ENCODE measurements at regions not wholly inside any gene's neighbourhood (a gene's known extent, or its start where the extent isn't known, plus 50 kb on each side); places are given as distances from the start of the nearest gene placed in this dataset.

- TF ChIP-seq CTCF (IDR thresholded peaks at IDR 0.05): no peak
- no peak overlapping the region for H3K27ac ChIP-seq
Measured at GRCh38 chr16:64144617-64145016, 977.2 kb downstream of the CDH11 start.

DNA sequence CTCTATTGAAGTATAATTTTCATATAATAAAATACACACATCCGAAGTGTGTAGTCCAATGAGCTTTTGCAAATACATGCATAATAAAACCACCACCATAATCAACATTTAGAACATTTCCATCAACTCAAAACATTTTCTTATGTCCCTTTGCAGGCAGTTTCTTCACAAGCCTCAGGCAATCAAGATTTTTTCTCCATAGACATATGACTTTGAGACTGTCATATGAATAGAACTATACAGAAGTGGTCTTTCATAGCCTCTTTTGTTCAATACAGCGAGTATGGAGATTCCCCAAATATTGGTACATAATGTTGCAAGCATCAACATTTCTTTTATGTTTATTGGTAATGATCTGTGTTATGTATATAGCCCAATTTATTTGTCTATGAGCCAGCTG is 983.2 kb downstream of the CDH11 start:
- Histone ChIP-seq H3K36me3 (no peaks in the 10 kb centered on the region), H3K27me3 (no peaks in the 10 kb centered on the region), H3K4me1 (no peaks in the 10 kb centered on the region), H3K9me3 (no peaks in the 10 kb centered on the region), H3K4me3 (no peak overlapping the region), H3K9ac (ENCODE audit: low read depth in 2 of 2, low read length in 2 of 2) (no peak overlapping the region), H3K27ac (no peak overlapping the region)
- intact Hi-C loops (cut with DNase I): no loop called here
- TF ChIP-seq CTCF (IDR thresholded peaks at IDR 0.05): no peak
- no peak for DNase-seq

More at GRCh38 chr16:64144617-64145016, 977.2 kb downstream of the CDH11 start:
- no peaks in the 10 kb centered on the region for H3K27me3 ChIP-seq
- H3K9ac ChIP-seq (ENCODE audit: low read depth in 2 of 2, low read length in 2 of 2): no peak overlapping the region
- DNase-seq: no peak
- no peaks in the 10 kb centered on the region for H3K36me3 ChIP-seq
- intact Hi-C loops (cut with DNase I): no loop called here
- H3K4me3 ChIP-seq: no peak overlapping the region
- no peaks in the 10 kb centered on the region for H3K9me3 ChIP-seq
- H3K4me1 ChIP-seq: no peaks in the 10 kb centered on the region

- H3K9me3 ChIP-seq: no peaks in the 10 kb centered on the region
Measured at GRCh38 chr16:64138006-64138405, 983.9 kb downstream of the CDH11 start.

DNA sequence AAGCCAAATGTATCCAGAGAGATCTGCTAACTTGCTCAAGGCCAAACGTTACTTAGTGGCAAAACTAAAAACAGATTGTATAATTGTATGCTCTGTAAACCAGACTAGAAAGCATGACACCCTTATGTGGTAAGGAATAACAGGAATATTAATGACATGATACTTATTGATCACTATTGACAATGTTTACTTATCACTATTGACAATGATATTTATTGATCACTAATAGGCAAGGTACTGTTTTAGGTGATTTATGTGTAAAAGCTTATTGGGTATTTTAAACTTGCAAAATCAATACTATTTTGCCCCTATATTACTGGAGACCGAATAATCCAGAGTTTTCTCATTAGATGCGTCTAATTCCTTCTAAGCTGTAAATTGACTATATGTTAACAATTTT is 985.1 kb downstream of the CDH11 start:
- Histone ChIP-seq H3K4me1 (no peaks in the 10 kb centered on the region), H3K36me3 (no peaks in the 10 kb centered on the region), H3K27me3 (no peaks in the 10 kb centered on the region), H3K9me3 (no peaks in the 10 kb centered on the region), H3K4me3 (no peak overlapping the region), H3K27ac (no peak overlapping the region), H3K9ac (ENCODE audit: low read depth in 2 of 2, low read length in 2 of 2) (no peak overlapping the region)
- intact Hi-C loops (cut with DNase I): no loop called here
- TF ChIP-seq CTCF (IDR thresholded peaks at IDR 0.05): no peak
- no peak for DNase-seq

More at GRCh38 chr16:64138006-64138405, 983.9 kb downstream of the CDH11 start:
- no peak overlapping the region for H3K27ac ChIP-seq
- intact Hi-C loops (cut with DNase I): no loop called here
- no peak overlapping the region for H3K9ac ChIP-seq (ENCODE audit: low read depth in 2 of 2, low read length in 2 of 2)
- H3K36me3 ChIP-seq: no peaks in the 10 kb centered on the region
- no peaks in the 10 kb centered on the region for H3K27me3 ChIP-seq
- no peak for TF ChIP-seq CTCF (IDR thresholded peaks at IDR 0.05)
- DNase-seq: no peak
- no peaks in the 10 kb centered on the region for H3K4me1 ChIP-seq
- H3K4me3 ChIP-seq: no peak overlapping the region

DNA sequence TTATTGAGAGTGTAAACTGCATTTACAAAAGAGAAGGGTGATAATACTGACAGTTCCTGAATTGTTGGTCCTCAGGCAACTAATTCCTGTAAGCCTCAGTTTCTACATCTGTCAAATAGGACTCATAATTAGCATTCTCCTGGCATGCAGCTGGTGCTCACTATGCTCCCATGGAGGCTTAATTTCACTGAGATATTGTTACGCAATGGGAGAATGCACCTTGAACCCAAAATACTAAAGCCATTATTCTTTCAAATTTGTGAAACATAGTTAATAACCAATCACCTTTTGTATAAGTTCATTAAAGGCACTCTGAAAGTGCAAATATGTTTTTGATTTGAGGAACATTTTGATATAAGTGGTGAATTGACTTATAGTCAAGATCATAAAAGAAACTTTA is 985.5 kb downstream of the CDH11 start:
- H3K9me3 ChIP-seq: no peaks in the 10 kb centered on the region
- H3K27ac ChIP-seq: no peak overlapping the region
- DNase-seq: no peak
- no peaks in the 10 kb centered on the region for H3K27me3 ChIP-seq
- no peaks in the 10 kb centered on the region for H3K4me1 ChIP-seq
- no peak overlapping the region for H3K4me3 ChIP-seq
- TF ChIP-seq CTCF (IDR thresholded peaks at IDR 0.05): no peak
- H3K36me3 ChIP-seq: no peaks in the 10 kb centered on the region
- H3K9ac ChIP-seq (ENCODE audit: low read depth in 2 of 2, low read length in 2 of 2): no peak overlapping the region
- intact Hi-C loops (cut with DNase I): no loop called here

- Histone ChIP-seq H3K4me1 (no peaks in the 10 kb centered on the region), H3K9ac (ENCODE audit: low read depth in 2 of 2, low read length in 2 of 2) (no peak overlapping the region), H3K27me3 (no peaks in the 10 kb centered on the region), H3K27ac (no peak overlapping the region), H3K9me3 (no peaks in the 10 kb centered on the region), H3K4me3 (no peak overlapping the region), H3K36me3 (no peaks in the 10 kb centered on the region)
- no peak for DNase-seq
- intact Hi-C loops (cut with DNase I): no loop called here
- TF ChIP-seq CTCF (IDR thresholded peaks at IDR 0.05): no peak
Measured at GRCh38 chr16:64133366-64133765, 988.5 kb downstream of the CDH11 start.

Measured in colonic mucosa (tissue), 4 donors.